GM18520 (cell line): ENCODE measurements at regions not wholly inside any gene's neighbourhood (a gene's known extent, or its start where the extent isn't known, plus 50 kb on each side); places are given as distances from the start of the nearest gene placed in this dataset.
A peak's percentile ranks its signal among the peaks of the same experiment; 100 is the strongest.

ENCODE experiments used
- ATAC-seq: cut with Tn5 transposase; IDR thresholded peaks from one replicate; pipeline ENCODE4 v1.9.1; 2021; ENCODE audit not compliant: unreplicated experiment

GRCh38 chr2:20523073-20523798 is 76.4 kb downstream of the RHOB start:
- ATAC-seq: no peak

GRCh38 chr2:20523799-20524187 is 76.9 kb downstream of the RHOB start:
- no peak for ATAC-seq

DNA sequence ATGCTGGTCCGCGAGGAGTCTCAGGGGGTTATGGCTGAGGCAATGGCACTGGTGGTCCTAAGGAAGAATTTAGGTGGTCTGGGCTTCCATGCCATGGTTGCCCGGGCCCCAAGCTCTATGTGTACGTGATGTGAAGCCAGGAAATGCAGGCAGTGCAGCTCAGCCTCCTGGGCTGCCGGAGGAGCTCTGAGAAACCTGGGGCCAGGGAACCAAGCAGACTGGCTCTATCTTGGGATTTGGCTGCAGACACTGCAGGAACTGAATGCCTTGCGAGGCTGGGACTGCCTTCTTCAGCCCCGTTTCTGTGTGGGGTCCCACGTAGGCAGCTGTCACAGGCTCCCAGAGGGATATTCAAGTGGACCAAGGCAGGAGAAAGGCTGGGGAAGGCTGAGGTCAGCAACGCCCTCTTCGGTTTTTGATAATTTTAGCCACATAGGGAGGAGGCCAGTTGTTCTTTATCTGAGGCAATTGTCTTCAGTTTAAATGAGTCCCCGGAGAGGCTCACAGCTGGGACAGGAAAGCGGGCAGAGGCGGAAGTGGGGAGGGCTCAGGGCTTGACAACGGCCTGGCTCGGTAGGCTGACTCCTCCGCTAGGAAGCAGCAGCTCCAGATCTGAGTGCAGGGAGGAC is 77.7 kb downstream of the RHOB start:
- ATAC-seq: peak; percentile 36

DNA sequence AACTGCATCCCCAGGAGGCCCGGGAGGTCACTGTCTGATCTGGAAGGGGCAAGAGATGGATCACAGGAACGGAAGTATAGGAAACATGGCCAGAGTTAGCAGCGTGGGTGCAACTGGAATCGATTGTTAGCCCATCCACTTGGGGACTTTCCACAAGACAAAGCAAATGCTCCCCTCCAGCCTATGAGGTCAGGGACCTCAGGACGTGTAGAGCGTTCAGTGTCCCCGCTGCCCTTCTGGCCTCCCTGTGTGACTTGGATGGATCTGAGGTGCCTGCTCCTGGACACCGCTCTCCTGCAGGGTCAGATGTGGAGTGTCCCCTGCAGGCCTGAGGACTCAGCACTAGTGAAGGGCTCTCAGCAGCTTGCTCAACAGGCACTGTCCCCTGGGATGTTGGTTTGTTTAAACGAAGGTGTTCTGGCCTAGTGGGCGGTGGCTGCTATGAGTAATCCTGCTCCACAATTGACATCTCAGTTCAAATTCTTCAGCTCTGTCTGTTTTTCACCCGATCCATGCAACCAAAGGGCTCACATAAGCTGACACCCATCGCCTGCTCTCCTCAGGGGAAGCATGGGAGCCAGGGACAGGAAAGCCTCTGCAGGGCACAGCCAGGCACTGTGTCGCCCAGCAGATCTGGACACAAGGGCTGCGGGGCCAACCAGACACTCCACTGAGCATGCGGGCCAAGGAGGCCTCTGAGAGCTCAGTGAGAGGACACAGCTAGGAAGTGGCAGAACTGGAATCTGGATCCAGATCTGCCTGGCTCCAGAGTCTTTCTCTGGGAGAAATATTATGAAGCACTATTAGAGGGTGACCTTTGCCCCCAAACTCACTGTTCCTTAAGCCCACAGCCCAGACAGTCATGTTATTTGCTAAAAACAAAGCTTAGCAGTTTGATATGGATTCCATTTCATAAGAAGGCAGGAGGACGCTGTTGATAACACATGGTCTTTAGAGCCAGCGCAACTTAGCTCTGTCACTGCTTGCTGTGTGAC is 78.5 kb downstream of the RHOB start:
- ATAC-seq: peak; percentile 95

GRCh38 chr2:20526160-20526559 is 79.3 kb downstream of the RHOB start:
- ATAC-seq: no peak

- ATAC-seq: no peak
Observed at GRCh38 chr2:20526708-20527107, 79.8 kb downstream of the RHOB start.

DNA sequence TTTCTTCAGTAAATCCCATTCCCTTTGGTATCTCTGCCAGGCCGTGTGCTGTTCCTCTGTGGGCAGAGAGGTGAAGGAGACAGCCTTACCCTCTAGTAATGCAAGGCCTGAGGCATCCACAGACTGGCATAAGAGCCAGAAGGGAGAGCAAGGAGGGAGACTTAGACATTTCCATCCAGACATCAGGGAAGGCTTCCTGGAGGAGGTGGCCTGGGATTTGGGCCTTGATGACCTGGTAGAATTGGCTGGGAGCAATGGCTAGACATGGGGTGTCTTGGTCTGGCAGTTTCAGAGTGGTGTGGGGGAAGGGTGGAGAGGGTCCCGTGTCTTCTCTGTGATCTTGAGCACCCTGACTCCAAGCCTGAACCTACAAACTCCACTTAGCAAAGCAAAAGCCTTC is 81.8 kb downstream of the RHOB start:
- ATAC-seq: no peak

DNA sequence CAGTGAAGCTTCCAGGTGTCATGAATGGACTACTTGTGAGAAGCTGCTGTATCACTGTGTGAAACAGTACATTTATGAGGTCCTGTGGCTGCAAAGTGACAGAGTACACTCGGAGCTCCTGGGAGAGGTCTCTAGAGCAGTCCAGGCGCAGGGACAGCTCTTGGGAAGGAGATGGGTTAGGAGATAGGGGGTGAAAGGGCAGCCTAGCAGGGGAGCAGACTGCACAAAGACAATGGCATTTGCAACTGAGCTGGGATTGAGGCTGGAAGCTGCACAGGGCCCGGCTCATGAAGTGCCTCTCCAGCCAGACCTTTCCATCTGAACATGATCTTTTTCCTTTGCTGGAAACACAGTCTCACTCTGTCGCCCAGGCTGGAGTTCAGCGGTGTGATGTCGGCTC is 83.6 kb downstream of the RHOB start:
- no peak for ATAC-seq

DNA sequence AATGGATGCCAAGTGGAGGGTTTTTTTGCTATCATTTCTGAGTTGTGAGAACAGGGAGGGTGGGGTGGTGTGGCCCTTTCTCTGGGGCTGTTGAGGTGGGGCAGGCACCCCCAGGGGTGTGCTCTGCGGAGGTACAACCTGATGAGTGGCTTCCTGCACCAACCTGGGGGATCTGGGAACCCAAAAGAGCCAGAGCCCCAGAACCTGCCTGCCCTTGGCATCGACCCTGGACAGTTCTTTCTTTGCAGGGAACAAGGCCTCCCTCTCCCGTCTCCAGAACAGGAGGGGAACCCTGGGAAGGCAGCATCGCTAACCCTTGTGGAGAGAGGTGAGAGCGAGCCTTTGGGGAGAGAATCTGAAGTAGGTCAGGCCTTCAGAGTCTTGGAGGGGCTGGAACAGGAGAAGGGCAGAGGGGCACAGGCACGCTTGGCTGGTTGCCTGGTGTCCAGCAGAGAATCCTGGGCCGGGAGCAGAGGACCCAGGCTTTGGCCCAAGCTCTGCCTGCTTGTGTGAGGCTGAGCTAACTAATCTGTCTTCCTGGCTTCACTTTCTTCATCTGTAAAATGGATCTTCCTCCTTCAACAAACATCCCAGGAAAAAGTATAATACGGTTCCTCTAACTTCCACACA is 84.9 kb downstream of the RHOB start:
- ATAC-seq: no peak

- ATAC-seq: no peak
Observed at GRCh38 chr2:20532634-20533437, 86.0 kb downstream of the RHOB start.

GRCh38 chr2:20533993-20534622 is 87.2 kb downstream of the RHOB start:
- no peak for ATAC-seq

DNA sequence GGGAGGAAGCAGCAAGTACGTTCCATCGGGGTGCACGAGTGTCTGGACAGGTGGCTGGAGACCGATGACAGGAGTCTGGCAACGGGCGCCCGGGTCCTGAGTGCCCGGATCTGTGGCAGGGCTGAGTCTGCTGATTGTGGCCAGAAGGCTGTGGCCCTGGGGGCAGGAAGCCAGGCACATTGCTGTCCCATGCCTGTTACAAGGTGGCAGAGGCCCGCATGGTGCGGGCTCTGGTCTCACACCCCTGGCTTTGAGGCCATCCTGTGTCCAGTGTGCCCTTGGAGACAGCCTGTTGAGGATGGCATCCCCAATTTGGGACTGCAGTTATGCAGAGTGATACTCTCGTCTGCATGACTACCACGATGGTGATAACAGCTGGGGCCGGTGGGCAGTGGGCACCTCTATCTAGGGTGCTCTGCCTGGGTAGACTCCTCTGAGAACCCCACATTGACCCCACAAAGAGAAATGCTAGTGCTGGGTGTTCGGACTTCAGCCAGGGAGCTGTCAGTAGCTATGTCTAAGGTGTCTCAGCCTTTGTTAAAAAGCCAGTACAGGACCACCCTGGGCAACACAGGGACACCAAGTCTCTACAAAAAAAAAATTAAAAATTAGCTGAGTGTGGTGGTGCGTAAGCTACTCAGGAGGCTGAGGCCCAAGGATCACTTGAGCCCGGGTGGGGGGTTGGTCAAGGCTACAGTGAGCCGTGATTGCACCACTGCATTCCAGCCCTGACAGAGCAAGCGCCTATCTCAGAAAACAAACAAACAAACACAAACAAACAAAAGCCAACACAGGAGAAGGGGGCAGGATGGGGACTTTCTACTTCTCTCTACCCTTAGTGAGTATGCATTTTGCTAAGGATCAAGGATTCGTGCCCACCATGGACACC is 88.3 kb downstream of the RHOB start:
- ATAC-seq: no peak

GRCh38 chr2:20536619-20537422 is 89.9 kb downstream of the RHOB start:
- no peak for ATAC-seq

DNA sequence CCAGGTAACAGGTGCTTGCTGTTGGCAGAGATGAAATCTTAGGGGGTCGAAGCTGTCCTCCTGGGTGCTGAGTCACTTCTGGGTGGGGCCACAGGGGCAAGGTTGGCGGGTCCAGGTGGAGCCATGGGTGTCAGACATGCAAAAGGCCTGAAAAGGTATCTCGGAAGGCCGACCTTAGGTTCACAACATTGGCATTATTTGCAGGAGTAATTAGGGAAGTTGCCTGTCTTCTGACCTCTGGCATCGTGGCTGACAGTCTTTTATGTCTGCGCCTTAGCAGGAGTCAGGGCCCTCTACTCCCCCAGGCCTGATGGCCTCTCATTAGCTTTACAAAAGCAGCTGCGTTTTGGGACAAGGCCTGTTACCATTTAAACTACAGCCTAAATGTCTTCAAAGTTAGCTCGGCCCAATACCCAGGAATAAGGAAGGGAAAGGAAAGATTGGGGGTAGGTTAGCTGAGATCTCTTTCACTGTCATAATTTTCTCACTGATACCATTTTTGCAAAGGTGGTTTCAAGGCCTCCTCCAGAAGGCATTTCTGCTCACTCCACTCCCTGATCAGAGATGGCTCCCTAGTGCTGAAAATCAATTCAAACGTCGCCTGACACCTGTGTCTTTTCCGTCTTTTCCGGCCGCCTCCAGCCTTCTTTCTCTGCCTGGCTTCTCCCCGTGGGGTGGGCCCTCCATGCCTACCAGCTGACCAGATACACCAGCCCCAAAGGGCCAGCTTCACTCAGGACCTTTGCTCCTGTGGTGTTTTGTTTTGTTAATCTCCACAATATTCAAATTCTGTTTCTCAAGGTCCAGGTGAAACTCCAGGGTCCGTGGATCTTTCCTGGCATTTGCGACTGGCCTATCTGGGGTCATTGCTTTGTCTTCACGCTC is 90.8 kb downstream of the RHOB start:
- ATAC-seq: no peak

GRCh38 chr2:20538308-20539132 is 91.6 kb downstream of the RHOB start:
- ATAC-seq: no peak

DNA sequence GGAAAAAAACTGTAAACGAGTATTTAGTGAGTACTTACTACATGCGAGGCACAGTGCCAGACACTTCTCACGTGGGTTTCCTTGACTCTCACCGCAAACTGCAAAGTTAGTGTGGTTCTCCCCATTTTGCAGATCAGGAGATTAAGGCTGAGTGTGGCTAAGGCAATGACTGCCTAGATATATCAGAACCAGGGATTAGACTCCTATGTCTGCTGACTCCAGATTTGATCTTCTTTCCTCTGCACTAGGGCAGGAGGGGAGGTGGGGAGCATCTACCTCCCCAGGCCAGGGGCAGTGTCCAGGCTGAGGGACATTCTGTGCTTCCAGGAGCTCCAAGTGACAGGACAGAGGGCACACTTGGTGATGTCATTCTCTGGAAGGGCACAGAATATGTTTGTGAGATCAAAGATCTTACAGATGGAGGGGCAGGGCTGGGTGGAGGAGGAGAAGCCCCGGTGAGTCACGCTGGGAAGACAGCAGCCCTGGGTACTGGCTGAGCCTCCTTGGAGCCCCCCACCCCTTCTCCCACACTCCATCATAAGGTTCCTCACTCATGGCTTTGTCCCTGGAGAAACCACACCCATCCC is 92.4 kb downstream of the RHOB start:
- ATAC-seq: no peak
